H1 (cell line): ENCODE measurements at regions not wholly inside any gene's neighbourhood (a gene's known extent, or its start where the extent isn't known, plus 50 kb on each side); places are given as distances from the start of the nearest gene placed in this dataset.

Experiments used
- CTCF ChIA-PET: fragments of 300-600 bp; sonication (Branson Sonifier 250); formaldehyde crosslinking; loops from one replicate; lab custom pipeline; 2021; ENCODE audit not compliant: partially characterized antibody; lab: Charles Lee
- POLR2A ChIA-PET: fragments of 300-600 bp; sonication (Branson Sonifier 250); formaldehyde crosslinking; loops from one replicate; lab custom pipeline; 2021; ENCODE audit warnings: inconsistent platforms; ENCODE audit not compliant: partially characterized antibody; lab: Charles Lee
- DNase-seq, 2 experiments: peaks; one replicate each; pipeline versions ENCODE4 v3.0.0 to v3.0.0-alpha.2; 2010 to 2022; ENCODE audit warnings: low spot score in 2 of 2, low read depth in 1 of 2, mixed read lengths in 1 of 2
- FAIRE-seq: peaks from 2 replicates; lab custom pipeline; 2011; peaks lifted over from hg19 to GRCh38; lab: Jason Lieb, UNC
- H2AFZ ChIP-seq: 2 replicates; pipeline ENCODE4 v1.8.1; 2012; ENCODE audit warnings: low read length, inconsistent platforms
- H2AK5ac ChIP-seq: 2 replicates; pipeline ENCODE4 v1.6.1; 2013; ENCODE audit warnings: low read depth, low read length
- H2BK120ac ChIP-seq: replicated peaks from 2 replicates; pipeline ENCODE3; 2013; ENCODE audit warnings: low read depth, low read length, inconsistent platforms
- H2BK12ac ChIP-seq: 2 replicates; pipeline ENCODE4 v1.6.1; 2013; ENCODE audit warnings: low read depth, low read length
- H2BK15ac ChIP-seq: 2 replicates; pipeline ENCODE4 v1.6.1; 2013; ENCODE audit warnings: low read length
- H2BK20ac ChIP-seq: 2 replicates; pipeline ENCODE4 v1.6.1; 2013; ENCODE audit warnings: low read length
- H2BK5ac ChIP-seq: 2 replicates; pipeline ENCODE4 v1.6.1; 2013; ENCODE audit warnings: low read depth, low read length
- H3K14ac ChIP-seq: 2 replicates; pipeline ENCODE4 v1.6.1; 2013; ENCODE audit warnings: inconsistent platforms; ENCODE audit not compliant: insufficient read length
- H3K18ac ChIP-seq: 2 replicates; pipeline ENCODE4 v1.6.1; 2013; ENCODE audit warnings: low read length; ENCODE audit errors: extremely low read depth
- H3K23ac ChIP-seq: 2 replicates; pipeline ENCODE4 v1.6.1; 2013; ENCODE audit warnings: inconsistent platforms; ENCODE audit not compliant: insufficient read length
- H3K23me2 ChIP-seq: 2 replicates; pipeline ENCODE4 v1.6.1; 2013; ENCODE audit warnings: low read depth, low read length
- H3K27ac ChIP-seq: 2 replicates; pipeline ENCODE4 v1.6.1; 2011; ENCODE audit warnings: low read depth, low read length, inconsistent platforms
- H3K27me3 ChIP-seq, 4 experiments: replicated peaks in 1 of 4; 1 replicate in 1 of 4; 2 replicates in 3 of 4; pipeline versions ENCODE4 v1.6.1 to v1.8.1; 2011 to 2013; ENCODE audit warnings: low read length in 3 of 4, mild to moderate bottlenecking in 3 of 4, inconsistent platforms in 2 of 4, mixed read lengths in 2 of 4, moderate library complexity in 1 of 4; ENCODE audit not compliant: control insufficient read depth in 3 of 4, insufficient read depth in 3 of 4; ENCODE audit errors: extremely low read depth in 1 of 4
- H3K36me3 ChIP-seq, 4 experiments: 2 replicates each; pipeline versions ENCODE4 v1.6.1 to v1.8.1; 2011 to 2013; ENCODE audit warnings: mild to moderate bottlenecking in 4 of 4, low read length in 3 of 4, moderate library complexity in 2 of 4, control low read depth in 1 of 4, inconsistent platforms in 1 of 4; ENCODE audit not compliant: insufficient read depth in 4 of 4, control insufficient read depth in 2 of 4
- H3K4ac ChIP-seq: replicated peaks from 2 replicates; pipeline ENCODE3; 2013; ENCODE audit warnings: low read length, low read depth, mixed read lengths, inconsistent platforms; ENCODE audit not compliant: insufficient read length
- H3K4me1 ChIP-seq, 4 experiments: replicated peaks in 1 of 4; 1 replicate in 1 of 4; 2 replicates in 3 of 4; pipeline versions ENCODE4 v1.6.1 to v1.8.1; 2011 to 2013; ENCODE audit warnings: low read length in 3 of 4, inconsistent platforms in 2 of 4, mixed read lengths in 1 of 4; ENCODE audit not compliant: insufficient read depth in 4 of 4, control insufficient read depth in 3 of 4
- H3K4me2 ChIP-seq, 2 experiments: 2 replicates each; pipeline versions ENCODE4 v1.6.1 to v1.8.1; 2011 to 2013; ENCODE audit warnings: low read depth in 2 of 2, low read length in 2 of 2, control low read depth in 1 of 2, inconsistent platforms in 1 of 2, mild to moderate bottlenecking in 1 of 2; ENCODE audit not compliant: insufficient read depth in 1 of 2
- H3K4me3 ChIP-seq, 4 experiments: fragments of 200-600, 300-600 bp in 1 of 4; sonication (generic), shearing (Covaris generic), sonication (Bioruptor Twin) in 1 of 4; 2 replicates each; pipeline versions ENCODE4 v1.5.1 to v1.8.1; 2011 to 2016; ENCODE audit warnings: low read length in 4 of 4, low read depth in 3 of 4, control low read depth in 2 of 4, inconsistent platforms in 2 of 4, mild to moderate bottlenecking in 2 of 4, mixed read lengths in 1 of 4, moderate library complexity in 1 of 4; ENCODE audit not compliant: insufficient read depth in 2 of 4; ENCODE audit errors: extremely low read depth in 1 of 4
- H3K56ac ChIP-seq: replicated peaks from 2 replicates; pipeline ENCODE3; 2013; ENCODE audit warnings: low read depth, mild to moderate bottlenecking, mixed read lengths, low read length, inconsistent platforms; ENCODE audit not compliant: insufficient read length
- H3K79me1 ChIP-seq: 2 replicates; pipeline ENCODE4 v1.6.1; 2013; ENCODE audit warnings: low read depth, low read length, control low read depth
- H3K79me2 ChIP-seq, 2 experiments: 2 replicates each; pipeline versions ENCODE4 v1.6.1 to v1.8.1; 2012 to 2013; ENCODE audit warnings: low read length in 2 of 2, mild to moderate bottlenecking in 2 of 2, inconsistent platforms in 1 of 2; ENCODE audit not compliant: insufficient read depth in 2 of 2, control insufficient read depth in 1 of 2
- H3K9ac ChIP-seq, 4 experiments: replicated peaks in 1 of 4; 1 replicate in 1 of 4; 2 replicates in 3 of 4; pipeline versions ENCODE4 v1.6.1 to v1.8.1; 2011 to 2013; ENCODE audit warnings: low read depth in 3 of 4, low read length in 3 of 4, control low read depth in 2 of 4, mild to moderate bottlenecking in 2 of 4, moderate library complexity in 2 of 4, inconsistent platforms in 1 of 4; ENCODE audit errors: extremely low read depth in 1 of 4
- H3K9me3 ChIP-seq, 2 experiments: 2 replicates each; pipeline versions ENCODE4 v1.6.1 to v1.8.1; 2012 to 2013; ENCODE audit warnings: mild to moderate bottlenecking in 2 of 2, moderate library complexity in 2 of 2, control low read depth in 1 of 2, inconsistent platforms in 1 of 2, low read depth in 1 of 2, low read length in 1 of 2, mixed read lengths in 1 of 2; ENCODE audit not compliant: insufficient read depth in 2 of 2
- H4K20me1 ChIP-seq, 2 experiments: replicated peaks in 1 of 2; 2 replicates each; pipeline versions ENCODE3 to v1.8.1; 2011 to 2013; ENCODE audit warnings: inconsistent platforms in 2 of 2, low read length in 2 of 2, mild to moderate bottlenecking in 1 of 2; ENCODE audit not compliant: insufficient read depth in 2 of 2, control insufficient read depth in 1 of 2
- H4K5ac ChIP-seq: 2 replicates; pipeline ENCODE4 v1.6.1; 2013; ENCODE audit warnings: low read length, low read depth, mixed read lengths, inconsistent platforms; ENCODE audit not compliant: insufficient read length
- H4K8ac ChIP-seq: 2 replicates; pipeline ENCODE4 v1.8.0; 2013; ENCODE audit warnings: mild to moderate bottlenecking, moderate library complexity, low read length, inconsistent platforms; ENCODE audit not compliant: insufficient read depth; ENCODE audit errors: extremely low read depth
- H4K91ac ChIP-seq: replicated peaks from 2 replicates; pipeline ENCODE3; 2013; ENCODE audit warnings: low read length, mixed read lengths, inconsistent platforms; ENCODE audit not compliant: insufficient read length
- BCL11A ChIP-seq, 2 experiments: IDR thresholded peaks; one replicate each; pipeline ENCODE4 v1.6.1; 2011; ENCODE audit warnings: low read depth in 2 of 2, low read length in 2 of 2, mild to moderate bottlenecking in 2 of 2
- CBX5 ChIP-seq: fragments of 300-800, 300-1000 bp; sonication (generic); IDR thresholded peaks from 2 replicates; pipeline ENCODE4 v1.7.1; 2016; ENCODE audit warnings: antibody characterized with exemption, low read length, low read depth
- CBX8 ChIP-seq: fragments of 300-800, 300-1000 bp; sonication (generic); IDR thresholded peaks from 2 replicates; pipeline ENCODE4 v1.7.1; 2016; ENCODE audit warnings: low read depth, low read length, borderline replicate concordance
- CEBPB ChIP-seq: IDR thresholded peaks from 2 replicates; pipeline ENCODE4 v1.6.1; 2012; ENCODE audit warnings: low read depth, low read length
- CTBP2 ChIP-seq: IDR thresholded peaks from 2 replicates; pipeline ENCODE4 v1.7.0; 2011; ENCODE audit warnings: borderline replicate concordance, mild to moderate bottlenecking, moderate library complexity, mixed read lengths, low read length; ENCODE audit not compliant: insufficient read depth, insufficient read length
- GTF2F1 ChIP-seq: IDR thresholded peaks from 2 replicates; pipeline ENCODE4 v1.6.1; 2012; ENCODE audit warnings: low read depth, low read length, improper control_type of control experiment, borderline replicate concordance
- KDM5A ChIP-seq: fragments of 200-600 bp; IDR thresholded peaks from 2 replicates; pipeline ENCODE4 v1.7.1; 2012; ENCODE audit warnings: mild to moderate bottlenecking, low read length, inconsistent platforms, mixed read lengths
- PHF8 ChIP-seq: fragments of 200-600 bp; sonication (generic); conservative IDR thresholded peaks from 2 replicates; pipeline ENCODE4 v1.7.1; 2012; ENCODE audit warnings: low read depth, mild to moderate bottlenecking, inconsistent platforms, low read length, moderate library complexity
- SIN3A ChIP-seq, 2 experiments: IDR thresholded peaks in 1 of 2; conservative IDR thresholded peaks in 1 of 2; 2 replicates each; pipeline ENCODE4 v1.6.1; 2011 to 2012; ENCODE audit warnings: low read length in 2 of 2, improper control_type of control experiment in 1 of 2, low read depth in 1 of 2, mild to moderate bottlenecking in 1 of 2
- SIRT6 ChIP-seq: IDR thresholded peaks from one replicate; pipeline ENCODE4 v1.7.1; 2012; ENCODE audit warnings: low read length, inconsistent platforms
- SP1 ChIP-seq: IDR thresholded peaks from 2 replicates; pipeline ENCODE4 v1.6.1; 2011; ENCODE audit warnings: low read depth, low read length
- TAF7 ChIP-seq: optimal IDR thresholded peaks from 2 replicates; pipeline ENCODE3; 2011; ENCODE audit warnings: low read depth, mild to moderate bottlenecking, inconsistent platforms, low read length, moderate library complexity, borderline replicate concordance
- WGBS, 2 experiments: shearing (Covaris generic) in 1 of 2; methylation state at CpG; one replicate each; pipeline versions ENCODE4 v1.1.6 to v1.1.7; 2013 to 2015; ENCODE audit warnings: low lambda C conversion rate in 2 of 2, mixed read lengths in 2 of 2, inconsistent platforms in 1 of 2, low coverage in 1 of 2, missing lambda C conversion rate in 1 of 2; ENCODE audit not compliant: insufficient replicate concordance in 2 of 2, insufficient coverage in 1 of 2, insufficient read length in 1 of 2; ENCODE audit errors: extremely low coverage in 1 of 2, missing lambda C conversion rate in 1 of 2; 5-methylcytosine and 5-hydroxymethylcytosine counted together
- TF ChIP-seq, protein P1 (sequence below): IDR thresholded peaks from 2 replicates; pipeline ENCODE4 v1.6.1; 2011; ENCODE audit warnings: low read length, improper control_type of control experiment

GRCh38 chr20:53672484-53673129 is 79.0 kb upstream of the ZNF217 start:
- no peak overlapping the region for H3K23ac ChIP-seq
- H4K20me1 ChIP-seq, result no peaks in the 10 kb centered on the region
- no peak overlapping the region for H3K4me3 ChIP-seq
- no peak overlapping the region for H2BK12ac ChIP-seq
- H3K23me2 ChIP-seq, result no peaks in the 10 kb centered on the region
- H3K79me2 ChIP-seq, result no peaks in the 10 kb centered on the region
- CTCF ChIA-PET, result no interaction called here
- POLR2A ChIA-PET, result no interaction called here
- no peak overlapping the region for H2BK5ac ChIP-seq
- H4K5ac ChIP-seq, result no peak overlapping the region
- no peak overlapping the region for H3K18ac ChIP-seq
- H3K4ac ChIP-seq, result no peak overlapping the region
- DNase-seq (no peak), FAIRE-seq (no peak)
- H3K27me3 ChIP-seq, result no peaks in the 10 kb centered on the region
- H3K56ac ChIP-seq, result no peak overlapping the region
- H3K27ac ChIP-seq, result no peak overlapping the region
- H2BK120ac ChIP-seq, result no peak overlapping the region
- no peak overlapping the region for H2AFZ ChIP-seq
- no peak overlapping the region for H2BK15ac ChIP-seq
- no peak overlapping the region for H2AK5ac ChIP-seq
- TF ChIP-seq GTF2F1 (no peak), BCL11A (IDR thresholded peaks at IDR 0.05; ENCODE audit: low read depth in 2 of 2, low read length in 2 of 2) (no peak), SIRT6 (no peak), SP1 (no peak), CTBP2 (no peak), KDM5A (no peak), PHF8 (no peak), SIN3A (conservative IDR thresholded peaks at IDR 0.05 in 1 of 2, IDR thresholded peaks at IDR 0.05 in 1 of 2; ENCODE audit: low read depth in 1 of 2, low read length in 2 of 2) (no peak), CEBPB (no peak), TAF7 (no peak), CBX5 (no peak), CBX8 (no peak)
- TF ChIP-seq, protein P1, sequence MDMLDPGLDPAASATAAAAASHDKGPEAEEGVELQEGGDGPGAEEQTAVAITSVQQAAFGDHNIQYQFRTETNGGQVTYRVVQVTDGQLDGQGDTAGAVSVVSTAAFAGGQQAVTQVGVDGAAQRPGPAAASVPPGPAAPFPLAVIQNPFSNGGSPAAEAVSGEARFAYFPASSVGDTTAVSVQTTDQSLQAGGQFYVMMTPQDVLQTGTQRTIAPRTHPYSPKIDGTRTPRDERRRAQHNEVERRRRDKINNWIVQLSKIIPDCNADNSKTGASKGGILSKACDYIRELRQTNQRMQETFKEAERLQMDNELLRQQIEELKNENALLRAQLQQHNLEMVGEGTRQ, result no peak
- no peak overlapping the region for H3K9ac ChIP-seq
- no peaks in the 10 kb centered on the region for H3K9me3 ChIP-seq
- no peak overlapping the region for H3K4me2 ChIP-seq
- no peak overlapping the region for H2BK20ac ChIP-seq
- H4K91ac ChIP-seq, result no peak overlapping the region
- H3K36me3 ChIP-seq, result no peaks in the 10 kb centered on the region
- H4K8ac ChIP-seq, result no peak overlapping the region
- peaks cover 0 to under 1% (median under 1%) of the 10 kb centered on the region in 4 experiments; a peak in 3 of 7 replicates for H3K4me1 ChIP-seq
- no peaks in the 10 kb centered on the region for H3K79me1 ChIP-seq
- WGBS, 2 experiments, result 95% methylated on average over 8 of the region's 10 CpGs; no CpG with 5 or more reads in 1 of the 2 experiments
- no peak overlapping the region for H3K14ac ChIP-seq
